Putamen (tissue), 1 donor: ENCODE measurements at regions not wholly inside any gene's neighbourhood (a gene's known extent, or its start where the extent isn't known, plus 50 kb on each side); places are given as distances from the start of the nearest gene placed in this dataset.

Experiments used
- DNase-seq: peaks from one replicate; pipeline ENCODE4 v3.0.0-alpha.2; 2016; ENCODE audit warnings: low spot score

- DNase-seq: no peak
Observed at GRCh38 chr14:71636076-71636475, 296.2 kb upstream of the RGS6 start.

GRCh38 chr14:71636820-71637471 lies 295.3 kb upstream of the RGS6 start:
- DNase-seq: no peak

- DNase-seq: no peak
Observed at GRCh38 chr14:71638523-71639196, 293.6 kb upstream of the RGS6 start.

GRCh38 chr14:71642715-71643114 lies 289.5 kb upstream of the RGS6 start:
- no peak for DNase-seq

- DNase-seq: no peak
Observed at GRCh38 chr14:71645656-71646055, 286.6 kb upstream of the RGS6 start.

GRCh38 chr14:71646518-71646917 lies 285.7 kb upstream of the RGS6 start:
- DNase-seq: no peak

GRCh38 chr14:71647086-71647784 lies 285.0 kb upstream of the RGS6 start:
- no peak for DNase-seq

- no peak for DNase-seq
Observed at GRCh38 chr14:71648725-71649124, 283.5 kb upstream of the RGS6 start.

GRCh38 chr14:71650187-71650755 lies 282.0 kb upstream of the RGS6 start:
- DNase-seq: no peak

GRCh38 chr14:71651228-71651627 lies 281.0 kb upstream of the RGS6 start:
- peak; percentile 58 for DNase-seq

GRCh38 chr14:71652368-71652767 lies 279.9 kb upstream of the RGS6 start:
- DNase-seq: no peak

GRCh38 chr14:71654810-71655209 lies 277.4 kb upstream of the RGS6 start:
- no peak for DNase-seq

GRCh38 chr14:71658261-71658860 lies 273.9 kb upstream of the RGS6 start:
- DNase-seq: no peak

GRCh38 chr14:71659159-71659558 lies 273.1 kb upstream of the RGS6 start:
- DNase-seq: no peak

GRCh38 chr14:71661441-71661840 lies 270.8 kb upstream of the RGS6 start:
- DNase-seq: no peak

GRCh38 chr14:71662291-71662790 lies 269.9 kb upstream of the RGS6 start:
- DNase-seq: no peak

- no peak for DNase-seq
Observed at GRCh38 chr14:71665157-71665556, 267.1 kb upstream of the RGS6 start.

- no peak for DNase-seq
Observed at GRCh38 chr14:71665781-71666180, 266.4 kb upstream of the RGS6 start.

GRCh38 chr14:71666571-71667145 lies 265.6 kb upstream of the RGS6 start:
- DNase-seq: no peak

GRCh38 chr14:71668186-71668912 lies 263.9 kb upstream of the RGS6 start:
- no peak for DNase-seq

GRCh38 chr14:71672596-71672995 lies 259.6 kb upstream of the RGS6 start:
- no peak for DNase-seq
